Aorta (tissue), 5 donors: ENCODE measurements at regions not wholly inside any gene's neighbourhood (a gene's known extent, or its start where the extent isn't known, plus 50 kb on each side); places are given as distances from the start of the nearest gene placed in this dataset.

Experiments used
- ATAC-seq: fragments of 200-7000 bp; cut with Tn5 transposase; one replicate; pipeline ENCODE4 v1.9.1; 2022; ENCODE audit warnings: moderate library complexity; ENCODE audit not compliant: low FRiP score
- DNase-seq, 2 donors: peaks; one replicate each; pipeline ENCODE4 v3.0.0-alpha.2; 2020
- H3K27ac ChIP-seq, 2 donors: one replicate each; pipeline ENCODE4 v1.5.1; 2013; ENCODE audit warnings: low read length in 2 of 2, mild to moderate bottlenecking in 2 of 2, moderate library complexity in 2 of 2, control low read depth in 1 of 2, inconsistent platforms in 1 of 2, low read depth in 1 of 2
- H3K27me3 ChIP-seq, 2 donors: one replicate each; pipeline ENCODE4 v1.6.1; 2013; ENCODE audit warnings: control low read depth in 1 of 2, low read length in 1 of 2, mild to moderate bottlenecking in 1 of 2, moderate library complexity in 1 of 2; ENCODE audit not compliant: insufficient read depth in 2 of 2, control insufficient read depth in 1 of 2
- H3K36me3 ChIP-seq, 2 donors: one replicate each; pipeline ENCODE4 v1.6.1; 2013; ENCODE audit warnings: control low read depth in 1 of 2, low read length in 1 of 2, mild to moderate bottlenecking in 1 of 2; ENCODE audit not compliant: insufficient read depth in 2 of 2, control insufficient read depth in 1 of 2
- H3K4me1 ChIP-seq, 2 donors: one replicate each; pipeline ENCODE4 v1.6.1; 2013; ENCODE audit warnings: low read length in 2 of 2, control low read depth in 1 of 2, mild to moderate bottlenecking in 1 of 2, moderate library complexity in 1 of 2; ENCODE audit not compliant: insufficient read depth in 2 of 2, control insufficient read depth in 1 of 2
- H3K4me3 ChIP-seq, 2 donors: one replicate each; pipeline ENCODE4 v1.5.1; 2013; ENCODE audit warnings: low read length in 2 of 2, control low read depth in 1 of 2, mild to moderate bottlenecking in 1 of 2
- H3K9me3 ChIP-seq: one replicate; pipeline ENCODE4 v1.6.1; 2013; ENCODE audit warnings: mild to moderate bottlenecking, low read length; ENCODE audit not compliant: control insufficient read depth
- WGBS, 2 donors: extraction: QIAGEN DNeasy Blood & Tissue Kit; methylation state at CpG; one replicate each; pipeline ENCODE4 v1.1.7; 2013; 5-methylcytosine and 5-hydroxymethylcytosine counted together
- intact Hi-C, 2 donors: fragments of 100-400 bp; cut with DNase I; formaldehyde crosslinking; loops; one replicate each; pipeline versions ENCODE4 v1.14.2 to v1.15.0; 2022
- donor health status: healthy with polysubstance abuse.
- donor health status: Bipolar disorder and iron deficiency.
- donor health status: DM: no; HTN: no; CAD: no.
- donor health status: DM: no; HTN: no; CAD: no.
- donor health status: DM: yes; HTN: yes; CAD: no.

- H3K9me3 ChIP-seq: no peaks in the 10 kb centered on the region
- intact Hi-C loops: no loop called here
- WGBS, 2 donors: 61 to 66% methylated on average over 2 of the region's 2 CpGs
- ATAC-seq: no peak
- H3K36me3 ChIP-seq: no peaks in the 10 kb centered on the region
- no peak for DNase-seq
- H3K4me1 ChIP-seq: no peaks in the 10 kb centered on the region
- peaks cover 0 to 3% of the 10 kb centered on the region in 2 donors for H3K27me3 ChIP-seq
- no peak overlapping the region for H3K4me3 ChIP-seq
- no peak overlapping the region for H3K27ac ChIP-seq
These were observed 225.6 kb upstream of the TBC1D5 start for GRCh38 chr3:17967953-17968607.

- Histone ChIP-seq H3K4me3 (no peak overlapping the region), H3K36me3 (no peaks in the 10 kb centered on the region), H3K27me3 (peaks cover 0 to 3% of the 10 kb centered on the region in 2 donors), H3K27ac (no peak overlapping the region), H3K4me1 (no peaks in the 10 kb centered on the region), H3K9me3 (no peaks in the 10 kb centered on the region)
- DNase-seq: no peak
- no peak for ATAC-seq
- intact Hi-C loops: no loop called here
- 22 to 25% methylated on average over 5 of the region's 5 CpGs for WGBS, 2 donors
These were observed 224.7 kb upstream of the TBC1D5 start for GRCh38 chr3:17967111-17967510.

- no peaks in the 10 kb centered on the region for H3K36me3 ChIP-seq
- no peak overlapping the region for H3K27ac ChIP-seq
- no peaks in the 10 kb centered on the region for H3K9me3 ChIP-seq
- ATAC-seq (no peak), DNase-seq (no peak)
- H3K27me3 ChIP-seq: peaks cover 0 to 3% of the 10 kb centered on the region in 2 donors
- intact Hi-C loops: no loop called here
- H3K4me1 ChIP-seq: no peaks in the 10 kb centered on the region
- 78 to 80% methylated on average over 1 of the region's 1 CpG for WGBS, 2 donors
- no peak overlapping the region for H3K4me3 ChIP-seq
These were observed 222.9 kb upstream of the TBC1D5 start for GRCh38 chr3:17965331-17965730.

- no peaks in the 10 kb centered on the region for H3K4me1 ChIP-seq
- no peaks in the 10 kb centered on the region for H3K9me3 ChIP-seq
- H3K36me3 ChIP-seq: no peaks in the 10 kb centered on the region
- 94 to 99% methylated on average over 1 of the region's 1 CpG for WGBS, 2 donors
- intact Hi-C loops: no loop called here
- DNase-seq (no peak), ATAC-seq (no peak)
- no peak overlapping the region for H3K4me3 ChIP-seq
- no peak overlapping the region for H3K27ac ChIP-seq
- peaks cover 0 to 3% of the 10 kb centered on the region in 2 donors for H3K27me3 ChIP-seq
These were observed 221.7 kb upstream of the TBC1D5 start for GRCh38 chr3:17964108-17964507.

- Histone ChIP-seq H3K27me3 (no peaks in the 10 kb centered on the region), H3K36me3 (no peaks in the 10 kb centered on the region), H3K4me1 (no peaks in the 10 kb centered on the region), H3K9me3 (no peaks in the 10 kb centered on the region), H3K4me3 (no peak overlapping the region), H3K27ac (no peak overlapping the region)
- ATAC-seq (no peak), DNase-seq (no peak)
- intact Hi-C loops: no loop called here
These were observed 213.0 kb upstream of the TBC1D5 start for GRCh38 chr3:17955411-17955810.

- H3K4me3 ChIP-seq: no peak overlapping the region
- H3K27me3 ChIP-seq: no peaks in the 10 kb centered on the region
- H3K27ac ChIP-seq: no peak overlapping the region
- no peaks in the 10 kb centered on the region for H3K4me1 ChIP-seq
- ATAC-seq (no peak), DNase-seq (no peak)
- no peaks in the 10 kb centered on the region for H3K36me3 ChIP-seq
- WGBS, 2 donors: 57 to 68% methylated on average over 1 of the region's 1 CpG
- H3K9me3 ChIP-seq: no peaks in the 10 kb centered on the region
- intact Hi-C loops: no loop called here
These were observed 212.4 kb upstream of the TBC1D5 start for GRCh38 chr3:17954801-17955200.

- DNase-seq: no peak
- Histone ChIP-seq H3K27ac (no peak overlapping the region), H3K36me3 (no peaks in the 10 kb centered on the region), H3K9me3 (no peaks in the 10 kb centered on the region), H3K4me3 (no peak overlapping the region), H3K27me3 (no peaks in the 10 kb centered on the region), H3K4me1 (no peaks in the 10 kb centered on the region)
- no peak for ATAC-seq
- intact Hi-C loops: no loop called here
- WGBS, 2 donors: 80 to 95% methylated on average over 2 of the region's 2 CpGs
These were observed 208.8 kb upstream of the TBC1D5 start for GRCh38 chr3:17951241-17951640.

- H3K27ac ChIP-seq: no peak overlapping the region
- no peaks in the 10 kb centered on the region for H3K9me3 ChIP-seq
- 41 to 46% methylated on average over 6 of the region's 6 CpGs for WGBS, 2 donors
- DNase-seq (no peak), ATAC-seq (no peak)
- H3K27me3 ChIP-seq: no peaks in the 10 kb centered on the region
- H3K4me1 ChIP-seq: no peaks in the 10 kb centered on the region
- intact Hi-C loops: no loop called here
- H3K36me3 ChIP-seq: no peaks in the 10 kb centered on the region
- H3K4me3 ChIP-seq: no peak overlapping the region
These were observed 206.7 kb upstream of the TBC1D5 start for GRCh38 chr3:17949101-17949500.

- no peaks in the 10 kb centered on the region for H3K36me3 ChIP-seq
- no peaks in the 10 kb centered on the region for H3K9me3 ChIP-seq
- no peaks in the 10 kb centered on the region for H3K4me1 ChIP-seq
- H3K4me3 ChIP-seq: no peak overlapping the region
- H3K27ac ChIP-seq: no peak overlapping the region
- no peak for ATAC-seq
- no peak for DNase-seq
- intact Hi-C loops: no loop called here
- no peaks in the 10 kb centered on the region for H3K27me3 ChIP-seq
These were observed 205.4 kb upstream of the TBC1D5 start for GRCh38 chr3:17947833-17948232.
